GM12874 (cell line): ENCODE measurements at regions not wholly inside any gene's neighbourhood (a gene's known extent, or its start where the extent isn't known, plus 50 kb on each side); places are given as distances from the start of the nearest gene placed in this dataset.

Experiments used
- CTCF ChIP-seq: IDR thresholded peaks from 2 replicates; pipeline ENCODE4 v1.5.1; 2011; ENCODE audit warnings: low read depth, mild to moderate bottlenecking, control low read depth, low read length, moderate library complexity; ENCODE audit not compliant: insufficient read depth

- no peak for TF ChIP-seq CTCF
These were observed 439.0 kb upstream of the ZMIZ1 start for GRCh38 chr10:78629773-78630172.

GRCh38 chr10:78630944-78631838 is 437.6 kb upstream of the ZMIZ1 start:
- TF ChIP-seq CTCF, result no peak

- no peak for TF ChIP-seq CTCF
These were observed 434.4 kb upstream of the ZMIZ1 start for GRCh38 chr10:78634389-78634815.

- TF ChIP-seq CTCF, result no peak
These were observed 433.9 kb upstream of the ZMIZ1 start for GRCh38 chr10:78634835-78635234.

- no peak for TF ChIP-seq CTCF
These were observed 429.1 kb upstream of the ZMIZ1 start for GRCh38 chr10:78639629-78640028.

GRCh38 chr10:78640796-78641636 is 427.8 kb upstream of the ZMIZ1 start:
- no peak for TF ChIP-seq CTCF

GRCh38 chr10:78641693-78642092 is 427.1 kb upstream of the ZMIZ1 start:
- no peak for TF ChIP-seq CTCF
